NK-92 treated with Interleukin-12 subunit alpha and Interleukin-12 subunit beta, amount 100 ng/mL, for 24 hours (cell line): ENCODE measurements at regions not wholly inside any gene's neighbourhood (a gene's known extent, or its start where the extent isn't known, plus 50 kb on each side); places are given as distances from the start of the nearest gene placed in this dataset.
"Not testable (repeated sequence)": the region's sequence is repeated elsewhere in the genome, so short reads cannot be mapped to it uniquely, and the experiment has no call there.

ENCODE experiments used
- DNase-seq: peaks from one replicate; lab custom pipeline; 2025; lab: John Stamatoyannopoulos, UW

DNA sequence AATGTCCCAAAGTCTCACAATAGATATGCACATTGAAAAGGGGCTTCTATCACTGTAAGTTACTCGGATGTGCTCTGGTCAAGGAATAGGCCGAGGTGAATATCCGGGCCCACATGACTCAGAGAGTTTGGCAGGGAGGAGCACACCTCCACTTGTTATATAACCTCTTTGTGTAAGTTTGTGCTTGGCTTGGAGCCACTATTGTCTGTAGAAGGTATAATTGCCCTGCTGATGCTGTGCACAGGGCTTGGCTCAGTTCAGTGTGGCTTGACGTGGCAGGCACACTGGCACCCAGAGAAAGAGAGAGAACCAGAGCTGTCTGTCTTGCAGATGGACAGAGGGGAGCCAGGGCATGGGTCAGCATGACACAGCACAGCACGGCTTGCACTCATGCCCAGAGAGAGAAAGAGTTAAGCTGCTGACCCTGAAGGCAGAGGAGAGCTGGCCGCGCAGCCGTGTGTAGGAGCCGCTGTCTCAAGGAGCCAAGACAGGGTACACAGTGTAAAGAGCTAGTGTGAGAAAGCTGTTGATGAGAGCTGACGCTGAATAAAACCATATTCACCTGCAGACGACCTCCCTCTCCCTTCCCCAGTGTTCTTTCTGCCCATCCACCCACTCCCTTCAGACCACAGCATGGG is 482.5 kb downstream of the C6orf118 start:
- no peak for DNase-seq

DNA sequence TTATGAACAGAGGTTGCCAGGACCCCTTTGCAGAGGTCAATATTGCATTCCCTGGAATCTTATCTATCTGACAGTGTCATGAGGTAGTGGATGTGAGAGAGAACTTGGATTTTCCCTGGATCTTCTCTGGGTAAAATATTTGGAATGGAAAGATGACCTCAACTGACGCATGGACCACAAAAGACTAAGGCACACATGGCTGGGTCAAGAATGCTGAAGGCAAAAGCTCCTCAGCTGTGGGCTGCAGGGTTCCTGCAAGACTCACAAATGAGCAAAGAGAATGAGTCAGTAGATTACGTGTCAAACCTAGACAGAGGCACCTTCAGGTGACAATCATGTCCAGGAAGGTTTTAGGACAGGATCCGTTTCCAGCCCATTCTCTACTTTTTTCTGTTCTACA is 484.0 kb downstream of the C6orf118 start:
- no peak for DNase-seq

DNA sequence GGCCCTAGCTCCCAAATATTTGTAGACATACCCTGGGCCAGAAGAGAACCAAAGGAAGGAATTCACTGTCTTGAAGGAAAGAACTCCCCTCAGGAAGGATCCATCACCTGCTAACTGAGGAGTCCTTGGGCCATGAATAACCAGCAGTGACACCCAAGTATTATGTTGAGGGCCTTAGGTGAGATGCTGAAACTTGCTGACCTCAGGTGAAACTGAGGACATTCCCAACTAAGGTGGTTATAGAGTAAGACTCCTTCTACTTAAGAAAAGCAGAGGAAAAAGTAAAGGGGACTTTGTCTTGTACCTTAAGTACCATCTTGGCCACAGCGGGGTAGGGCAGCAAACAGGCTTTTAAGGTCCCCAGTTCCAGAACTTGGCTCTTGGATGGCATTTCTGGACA is 491.7 kb downstream of the C6orf118 start:
- DNase-seq, result no peak

DNA sequence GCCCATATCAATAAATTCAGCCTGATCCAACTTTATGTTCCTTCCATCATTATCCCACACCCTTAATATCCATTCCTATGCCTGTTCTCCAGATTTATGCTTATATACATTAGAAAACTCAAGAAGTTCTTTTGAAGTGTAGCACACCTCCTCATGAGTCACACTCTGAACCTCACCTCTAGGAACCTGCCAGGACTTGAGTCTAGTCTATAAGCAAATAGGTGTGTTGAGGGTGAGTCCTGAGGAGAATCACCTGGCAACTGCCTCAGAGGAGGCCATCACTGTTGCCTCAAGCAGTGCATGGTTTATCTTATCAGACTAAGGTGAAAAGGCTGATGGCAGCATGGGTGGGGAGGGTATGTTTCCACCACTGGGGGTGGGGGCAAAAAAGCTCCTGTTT is 496.7 kb downstream of the C6orf118 start:
- no peak for DNase-seq

DNA sequence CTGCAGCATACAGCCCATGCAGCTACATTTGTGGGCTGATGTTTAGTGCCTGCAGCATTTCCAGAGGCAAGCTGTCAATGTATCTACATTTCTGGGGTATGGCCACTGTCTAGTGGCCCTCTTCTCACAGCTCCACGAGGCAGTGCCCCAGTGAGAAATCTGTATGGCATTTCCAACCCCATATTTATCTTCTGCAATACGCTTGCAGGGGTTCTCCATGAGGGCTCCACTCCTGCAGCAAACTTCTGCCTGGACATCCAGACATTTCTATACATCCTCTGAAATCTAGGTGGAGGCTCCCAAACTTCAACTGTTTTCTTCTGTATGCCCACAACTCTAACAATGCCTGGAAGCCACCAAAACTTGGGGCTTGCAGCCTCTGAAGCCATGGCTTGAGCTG is 502.3 kb downstream of the C6orf118 start:
- DNase-seq, result no peak

DNA sequence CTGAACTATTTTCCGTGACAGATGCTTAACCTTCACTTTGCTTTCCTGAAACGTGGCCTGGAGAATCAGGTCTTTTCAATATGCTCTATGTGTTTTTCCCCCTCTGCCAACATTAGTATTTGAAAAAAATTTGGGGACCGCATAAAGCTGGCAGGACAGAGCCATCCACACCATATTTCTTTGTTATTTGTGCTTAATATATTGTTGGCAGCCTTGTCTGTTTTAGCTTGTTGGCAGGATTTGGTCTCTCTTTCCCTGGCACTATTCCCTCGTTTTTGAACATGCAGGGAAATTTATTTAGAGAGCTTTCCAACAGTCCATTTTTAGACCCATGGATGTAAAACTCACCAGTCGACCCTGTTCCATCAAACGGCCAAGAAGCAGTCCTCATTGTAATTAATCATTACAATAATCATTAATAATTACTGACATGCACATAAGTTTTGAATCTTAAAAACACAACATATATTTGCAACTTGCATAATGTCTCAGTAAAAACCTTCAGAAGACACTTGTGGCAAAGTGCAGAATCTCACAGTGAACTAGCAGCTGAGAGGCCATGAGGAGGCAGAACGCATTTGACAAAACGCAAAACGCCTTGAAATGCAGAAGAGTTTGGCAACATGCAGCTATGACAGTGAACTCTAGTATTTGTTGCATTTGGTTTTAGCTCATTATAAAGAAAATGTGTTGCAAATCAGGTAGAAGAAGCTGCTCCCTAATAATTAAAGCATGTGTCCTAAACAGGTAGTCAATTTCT is 514.2 kb downstream of the C6orf118 start:
- no peak for DNase-seq

DNA sequence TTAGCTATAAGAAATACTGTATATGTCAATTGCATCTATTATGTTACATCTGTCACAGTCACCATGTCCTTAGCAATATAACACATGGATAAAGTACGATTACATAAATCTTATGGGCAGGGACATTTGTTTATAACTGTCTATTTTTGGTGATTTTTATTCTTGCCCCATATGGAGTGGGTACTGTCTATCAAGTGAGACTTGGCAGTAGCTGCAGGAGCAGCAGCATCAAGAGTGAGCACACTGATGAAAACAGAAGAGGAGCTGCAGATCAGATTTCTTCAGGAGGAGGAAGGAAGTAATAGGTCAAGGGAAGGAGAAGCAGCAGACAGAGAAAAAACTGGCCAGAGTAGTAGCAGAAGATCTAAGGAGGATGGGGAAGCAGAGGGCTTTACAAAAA is 516.7 kb downstream of the C6orf118 start:
- no peak for DNase-seq

DNA sequence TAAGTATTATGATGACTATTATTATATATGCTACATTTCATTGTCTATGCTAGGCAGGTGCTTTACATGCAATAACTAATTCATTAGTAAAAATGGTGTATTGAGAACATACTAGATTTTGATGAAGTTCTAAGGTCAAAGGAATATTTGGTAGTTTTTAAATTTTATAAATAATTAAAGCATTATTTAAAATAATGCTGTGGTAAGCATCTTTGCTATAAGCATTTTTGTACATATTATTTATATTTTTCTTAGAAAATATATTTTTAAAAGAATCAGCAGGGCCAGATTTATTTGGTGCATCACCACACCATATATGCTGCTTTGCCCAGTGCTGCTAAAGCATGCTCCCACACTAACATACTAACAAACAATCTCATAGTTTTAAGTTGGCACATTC is 517.9 kb downstream of the C6orf118 start:
- no peak for DNase-seq

DNA sequence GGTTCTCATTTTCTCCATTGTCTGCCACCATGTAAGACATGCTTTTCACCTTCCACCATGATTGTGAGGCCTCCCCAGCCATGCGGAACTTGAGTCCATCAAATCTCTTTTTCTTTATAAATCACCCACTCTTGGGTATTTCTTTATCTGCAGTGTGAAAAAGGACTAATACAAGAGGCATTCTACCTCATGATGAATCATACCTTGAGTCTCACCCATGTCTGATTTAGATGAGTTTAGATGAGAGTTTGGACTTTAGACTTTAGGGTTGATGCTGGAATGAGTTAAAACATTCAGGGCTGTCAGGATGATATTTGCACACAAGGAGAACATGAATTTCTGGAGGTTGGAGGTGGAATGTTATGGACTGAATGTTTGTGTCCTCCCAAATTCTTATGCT is 545.6 kb downstream of the C6orf118 start:
- DNase-seq, result no peak

DNA sequence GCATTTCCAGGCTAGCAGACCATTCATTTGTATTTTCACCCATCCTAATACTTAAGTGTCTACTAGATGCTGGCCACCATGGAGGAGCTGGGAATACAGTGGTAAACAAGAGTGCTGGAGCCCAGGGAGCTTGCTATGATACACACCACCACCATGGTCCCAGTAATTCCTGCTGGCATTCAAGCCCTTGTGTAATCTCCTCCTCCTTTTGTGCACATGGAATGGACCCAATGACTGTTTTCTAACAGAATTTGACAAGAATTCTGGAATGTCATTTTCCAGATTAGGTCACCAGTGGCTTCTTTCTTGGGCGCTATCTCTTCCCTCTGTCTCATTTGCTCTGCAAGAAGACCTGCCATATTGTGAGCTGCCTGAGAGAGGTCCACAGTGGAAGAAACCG is 552.0 kb downstream of the C6orf118 start:
- DNase-seq, result no peak

DNA sequence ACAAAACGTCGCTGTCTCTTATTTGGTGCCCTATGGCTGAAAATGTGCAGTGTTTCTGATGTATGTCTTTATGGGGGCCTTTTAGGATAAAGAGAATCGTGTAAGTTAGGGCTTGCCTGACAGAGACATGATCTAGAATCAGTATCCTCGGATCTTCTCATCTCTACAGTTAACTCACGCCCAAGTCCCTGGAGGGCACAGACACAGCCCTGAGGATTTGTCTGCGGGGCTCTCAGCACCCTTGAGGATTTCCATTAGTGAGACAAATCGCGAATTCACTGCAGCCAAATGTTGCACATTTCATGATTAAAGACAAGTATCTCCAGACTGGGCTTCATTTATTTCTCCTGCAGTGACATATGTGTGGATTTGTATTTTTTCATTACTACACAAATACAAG is 552.7 kb downstream of the C6orf118 start:
- DNase-seq, result no peak

DNA sequence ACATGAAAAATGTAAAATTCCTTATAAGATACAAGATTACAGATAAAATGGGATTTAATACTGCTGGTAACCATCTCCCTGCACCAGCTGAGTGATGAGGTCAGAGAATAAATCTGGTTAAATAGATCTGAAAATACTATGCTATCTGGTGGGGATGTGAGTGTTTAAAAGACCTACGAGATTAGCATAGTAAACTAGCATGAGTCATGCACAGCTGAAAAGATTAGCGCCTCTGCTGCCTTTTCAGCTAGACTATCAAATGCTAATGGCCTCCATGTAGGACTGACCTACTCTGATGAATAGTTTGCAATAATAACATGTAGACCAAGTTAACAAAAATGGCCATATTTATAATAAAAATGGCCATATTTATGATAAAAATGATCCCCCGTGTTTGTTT is 553.3 kb downstream of the C6orf118 start:
- no peak for DNase-seq

DNA sequence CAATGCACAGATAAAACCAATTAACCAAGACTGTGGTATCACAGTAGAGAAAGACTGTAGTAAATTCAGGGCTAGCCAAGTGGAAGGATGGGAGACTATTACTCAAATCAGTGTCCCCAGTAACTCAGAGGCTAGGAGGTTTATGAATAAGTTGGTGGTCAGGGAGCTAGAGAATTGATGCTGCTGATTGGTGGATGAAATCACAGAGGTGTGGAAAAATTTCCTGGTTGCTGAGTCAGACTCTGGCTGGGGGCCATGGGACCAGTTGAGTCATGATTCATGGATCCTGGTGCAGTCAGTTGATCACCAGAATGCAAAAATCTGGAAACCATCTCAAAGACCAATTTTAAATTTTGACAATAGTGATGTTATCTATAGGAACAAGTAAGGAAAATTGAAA is 555.9 kb downstream of the C6orf118 start:
- no peak for DNase-seq

DNA sequence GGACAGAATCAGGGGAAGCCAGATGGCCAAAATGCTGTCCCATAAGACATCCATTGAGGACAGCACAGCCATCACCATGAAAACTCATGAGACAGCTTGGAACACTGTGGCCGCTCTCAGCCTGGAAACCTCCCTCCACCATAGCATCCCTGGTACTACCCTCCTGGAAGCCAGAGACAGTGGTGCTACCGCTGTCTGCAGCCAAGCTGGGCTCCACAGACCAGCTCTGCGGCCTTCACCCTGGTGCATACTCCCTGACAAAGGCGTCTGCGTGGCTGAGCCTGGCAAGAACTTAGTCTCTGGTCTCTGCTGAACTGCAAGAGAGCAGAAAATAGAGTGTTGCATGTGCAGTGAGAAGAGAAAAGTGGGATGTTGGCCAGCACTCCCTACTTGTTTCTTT is 558.0 kb downstream of the C6orf118 start:
- no peak for DNase-seq

DNA sequence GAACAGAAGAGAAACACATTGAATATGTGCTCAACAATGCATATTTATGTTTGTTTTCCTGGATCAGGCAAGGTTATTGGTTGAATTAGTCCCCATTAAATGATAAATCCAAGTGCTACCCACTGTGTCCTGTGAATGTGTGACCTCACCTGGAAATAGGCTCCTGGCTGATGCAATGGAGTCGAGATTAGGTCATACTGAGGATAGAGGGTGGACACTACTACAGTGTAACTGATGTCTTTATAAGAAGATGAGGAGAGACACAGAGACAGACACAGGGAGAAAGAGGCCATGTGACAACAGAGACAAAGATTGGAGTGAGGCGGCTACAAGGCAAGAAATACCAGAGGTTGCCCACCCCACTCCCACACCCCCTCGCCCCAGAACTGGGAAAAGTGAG is 559.3 kb downstream of the C6orf118 start:
- DNase-seq, result no peak

DNA sequence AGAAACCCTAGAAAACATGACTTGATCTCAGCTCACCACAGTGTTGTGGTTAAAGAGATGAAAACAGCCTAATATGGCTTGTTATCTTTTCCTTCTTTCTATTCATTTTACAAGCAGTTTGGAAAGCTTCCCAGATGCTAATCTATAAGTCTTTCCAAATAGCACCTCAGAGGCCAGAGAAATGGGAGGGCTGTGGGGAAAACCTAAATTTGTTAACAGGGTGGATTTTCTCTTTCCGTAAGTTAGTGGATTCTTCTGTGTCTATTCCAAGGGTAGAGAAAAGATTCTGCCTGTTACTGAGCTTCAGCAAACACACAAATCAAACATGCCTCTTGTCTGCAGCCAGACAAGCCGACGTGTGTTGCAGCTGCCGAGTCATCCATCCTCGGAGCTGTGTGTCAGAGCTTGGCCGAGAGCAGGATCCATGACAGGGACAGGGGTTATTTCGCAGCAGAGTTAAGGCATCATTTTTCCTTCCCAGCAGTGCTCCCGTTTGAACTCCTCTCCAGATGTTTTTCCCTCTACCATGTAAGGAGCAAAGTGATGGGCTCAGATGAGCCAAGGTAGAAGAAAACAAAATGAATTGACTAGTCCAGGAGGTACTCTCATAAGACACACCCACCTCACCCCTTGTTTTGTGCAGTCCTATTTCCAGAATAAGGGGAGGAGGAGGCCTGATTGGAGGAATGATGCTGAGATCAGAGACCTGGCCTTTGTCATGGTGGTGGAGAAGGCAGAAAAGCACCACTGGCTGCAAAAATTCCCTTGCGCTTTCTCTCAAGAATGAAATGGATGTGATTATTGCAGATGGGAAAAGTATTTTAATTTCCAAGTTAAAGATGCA is 560.0 kb downstream of the C6orf118 start:
- DNase-seq, result no peak

DNA sequence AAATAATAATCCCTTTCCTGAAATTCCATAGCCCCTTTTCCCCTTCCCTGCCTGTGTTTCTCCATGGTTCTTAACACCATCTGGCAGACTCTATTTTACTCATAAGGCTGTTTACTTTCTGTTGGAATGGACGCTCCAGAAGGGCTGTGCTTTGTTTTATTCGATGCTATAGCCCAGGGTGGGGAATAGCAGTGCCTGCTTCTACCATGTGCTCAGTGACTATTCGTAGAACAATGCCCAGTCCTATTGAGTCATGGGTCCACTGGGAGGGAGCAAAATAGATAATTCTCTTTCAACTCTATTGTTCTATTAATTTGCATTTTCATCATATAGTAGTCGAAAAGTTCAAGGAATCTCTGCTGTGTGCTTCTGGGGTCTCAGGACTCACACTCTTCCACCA is 565.1 kb downstream of the C6orf118 start:
- DNase-seq, result no peak

DNA sequence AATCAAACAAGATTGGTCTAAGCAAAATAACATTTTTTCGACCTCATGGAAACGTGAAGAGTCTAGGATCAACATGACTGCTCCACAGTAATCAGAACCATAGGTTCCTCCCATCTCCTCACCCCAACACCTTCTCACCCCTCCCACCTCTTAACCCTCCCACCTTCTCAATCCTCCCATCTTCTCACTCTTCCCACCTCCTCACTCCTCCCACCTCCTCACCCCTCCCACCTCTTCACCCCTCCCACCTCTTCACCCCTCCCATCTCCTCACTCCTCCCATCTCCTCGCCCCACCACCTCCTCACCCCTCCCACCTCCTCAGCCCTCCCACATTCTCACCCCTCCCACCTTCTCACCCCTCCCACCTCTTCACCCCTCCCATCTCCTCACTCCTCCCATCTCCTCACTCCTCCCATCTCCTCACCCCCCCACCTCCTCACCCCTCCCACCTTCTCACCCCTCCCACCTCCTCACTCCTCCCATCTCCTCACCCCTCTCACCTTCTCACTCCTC is 567.4 kb downstream of the C6orf118 start:
- no peak for DNase-seq

DNA sequence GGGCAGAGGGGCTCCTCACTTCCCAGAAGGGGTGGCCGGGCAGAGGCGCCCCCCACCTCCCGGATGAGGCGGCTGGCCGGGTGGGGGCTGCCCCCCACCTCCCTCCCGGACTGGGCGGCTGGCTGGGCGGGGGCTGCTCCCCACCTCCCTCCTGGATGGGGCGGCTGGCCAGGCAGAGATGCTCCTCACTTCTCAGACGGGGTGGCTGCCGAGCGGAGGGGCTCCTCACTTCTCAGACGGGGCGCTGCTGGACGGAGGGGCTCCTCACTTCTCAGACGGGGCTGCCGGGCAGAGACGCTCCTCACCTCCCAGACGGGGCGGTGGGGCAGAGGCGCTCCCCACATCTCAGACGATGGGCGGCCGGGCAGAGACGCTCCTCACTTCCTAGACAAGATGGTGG is 573.3 kb downstream of the C6orf118 start:
- DNase-seq, result not testable (repeated sequence)

DNA sequence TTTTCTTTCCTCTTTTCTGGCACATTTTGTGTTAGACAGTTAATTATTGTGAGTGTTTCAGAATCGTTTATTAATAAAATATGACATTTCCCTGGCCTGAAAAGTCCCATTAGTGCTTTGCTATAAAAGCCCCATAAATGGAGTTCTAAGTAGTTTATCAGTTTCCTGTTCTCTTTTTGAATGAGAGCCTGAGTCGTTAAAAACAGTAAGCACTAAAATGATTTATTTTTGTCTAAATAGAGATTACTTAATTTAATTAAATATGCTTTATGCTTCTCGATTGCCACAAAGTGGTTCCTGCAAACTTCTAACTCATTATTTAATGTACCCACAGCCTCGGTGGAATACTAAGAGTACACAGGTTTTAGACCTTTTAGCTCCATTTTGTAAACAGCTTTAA is 577.9 kb downstream of the C6orf118 start:
- DNase-seq, result no peak

DNA sequence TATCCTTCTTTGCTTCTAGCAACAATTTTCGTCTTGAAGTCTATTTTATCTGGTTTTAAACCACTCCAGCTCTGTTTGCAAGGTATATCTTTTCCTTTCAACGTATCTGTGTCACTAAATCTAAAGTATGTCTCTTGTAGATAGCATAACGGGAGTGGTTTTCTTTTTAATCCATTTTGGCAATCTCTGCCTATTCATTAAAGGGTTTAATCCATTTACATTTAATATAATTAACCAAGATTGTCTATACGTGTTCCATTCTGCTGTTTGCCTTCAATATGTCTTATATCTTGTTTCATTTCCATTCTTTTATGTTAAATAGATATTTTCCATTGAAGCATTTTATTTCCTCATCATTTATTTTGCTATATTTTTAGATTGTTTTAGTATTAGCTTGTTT is 587.9 kb downstream of the C6orf118 start:
- DNase-seq, result no peak

DNA sequence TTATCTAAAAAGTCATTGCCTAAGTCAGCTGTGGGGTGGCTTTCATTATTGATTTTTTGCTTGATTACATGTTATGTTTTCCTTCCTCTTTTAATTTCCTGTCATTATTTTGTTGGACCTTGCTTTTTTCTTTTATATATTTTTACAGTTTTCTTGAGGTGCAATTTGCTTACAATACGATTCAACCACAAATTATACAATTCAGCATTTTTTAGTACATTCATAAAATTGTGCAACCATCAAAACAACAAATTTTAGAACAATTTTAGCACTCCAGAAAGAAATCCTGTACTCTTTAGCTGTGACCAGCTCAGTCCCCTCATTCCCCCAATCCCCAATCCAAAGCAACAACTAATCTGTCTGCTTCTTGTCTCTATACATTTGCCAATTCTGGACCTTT is 608.9 kb downstream of the C6orf118 start:
- no peak for DNase-seq

DNA sequence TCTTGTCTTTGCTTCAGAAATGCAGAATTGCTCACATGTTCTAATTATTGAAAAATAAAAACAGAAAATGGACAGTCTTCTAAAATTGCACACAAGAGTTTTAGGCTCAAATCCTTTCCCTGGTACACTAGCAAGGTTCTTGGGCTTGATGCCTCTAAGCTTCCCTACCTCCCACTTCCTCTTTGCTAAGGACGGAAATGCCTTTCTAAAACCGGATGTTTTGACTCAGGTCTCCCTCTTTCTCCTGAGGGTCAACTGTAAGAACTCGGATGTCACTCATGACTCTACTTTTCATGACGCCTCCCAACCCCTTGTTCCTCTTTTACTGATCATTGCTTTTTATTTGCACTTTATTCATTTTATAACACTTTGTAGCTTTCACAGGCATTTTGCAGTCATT is 613.5 kb downstream of the C6orf118 start:
- no peak for DNase-seq
